Muscle of leg (tissue), 3 donors: ENCODE measurements at regions not wholly inside any gene's neighbourhood (a gene's known extent, or its start where the extent isn't known, plus 50 kb on each side); places are given as distances from the start of the nearest gene placed in this dataset.

Experiments used
- DNase-seq: peaks from one replicate; pipeline ENCODE4 v3.0.0; 2013
- H3K27ac ChIP-seq: one replicate; pipeline ENCODE4 v1.5.1; 2013; ENCODE audit warnings: mild to moderate bottlenecking, low read length, control low read depth
- H3K27me3 ChIP-seq: one replicate; pipeline ENCODE4 v1.6.1; 2013; ENCODE audit warnings: low read length; ENCODE audit not compliant: control insufficient read depth, insufficient read depth
- H3K36me3 ChIP-seq: one replicate; pipeline ENCODE4 v1.6.1; 2013; ENCODE audit warnings: low read length; ENCODE audit not compliant: control insufficient read depth, insufficient read depth
- H3K4me1 ChIP-seq: one replicate; pipeline ENCODE4 v1.6.1; 2013; ENCODE audit warnings: low read length; ENCODE audit not compliant: control insufficient read depth, insufficient read depth
- H3K4me3 ChIP-seq: one replicate; pipeline ENCODE4 v1.5.1; 2013; ENCODE audit warnings: low read length, control low read depth
- H3K9me3 ChIP-seq: replicated peaks from 2 replicates; pipeline ENCODE4 v1.6.1; 2013; ENCODE audit warnings: low read depth, low read length; ENCODE audit not compliant: control insufficient read depth
- WGBS: methylation state at CpG from one replicate; pipeline ENCODE4 v1.1.5; 2013; ENCODE audit warnings: missing lambda C conversion rate; ENCODE audit not compliant: insufficient coverage; 5-methylcytosine and 5-hydroxymethylcytosine counted together

- Histone ChIP-seq H3K9me3 (no peaks in the 10 kb centered on the region), H3K27ac (no peak overlapping the region), H3K27me3 (no peaks in the 10 kb centered on the region), H3K4me1 (peaks cover 3% of the 10 kb centered on the region), H3K36me3 (no peaks in the 10 kb centered on the region), H3K4me3 (no peak overlapping the region)
- 67% methylated on average over 1 of the region's 3 CpGs for WGBS
- no peak for DNase-seq
These were observed 429.4 kb upstream of the GOT2 start for GRCh38 chr16:59163371-59164055.

- WGBS, result 86% methylated on average over 2 of the region's 3 CpGs
- Histone ChIP-seq H3K27me3 (no peaks in the 10 kb centered on the region), H3K9me3 (no peaks in the 10 kb centered on the region), H3K27ac (no peak overlapping the region), H3K36me3 (no peaks in the 10 kb centered on the region), H3K4me1 (no peaks in the 10 kb centered on the region), H3K4me3 (no peak overlapping the region)
- no peak for DNase-seq
These were observed 427.6 kb upstream of the GOT2 start for GRCh38 chr16:59161679-59162078.

- no peaks in the 10 kb centered on the region for H3K9me3 ChIP-seq
- H3K27me3 ChIP-seq, result no peaks in the 10 kb centered on the region
- no peak for DNase-seq
- WGBS, result no CpG with 5 or more reads among the region's 1 CpG
- H3K36me3 ChIP-seq, result no peaks in the 10 kb centered on the region
- H3K4me1 ChIP-seq, result no peaks in the 10 kb centered on the region
- H3K27ac ChIP-seq, result no peak overlapping the region
- no peak overlapping the region for H3K4me3 ChIP-seq
These were observed 420.2 kb upstream of the GOT2 start for GRCh38 chr16:59154295-59154694.

GRCh38 chr16:59148769-59149155 lies 414.6 kb upstream of the GOT2 start:
- DNase-seq, result no peak
- H3K9me3 ChIP-seq, result no peaks in the 10 kb centered on the region
- no peaks in the 10 kb centered on the region for H3K27me3 ChIP-seq
- H3K4me1 ChIP-seq, result peaks cover 5% of the 10 kb centered on the region
- H3K27ac ChIP-seq, result peak overlapping the region; percentile 29
- H3K36me3 ChIP-seq, result no peaks in the 10 kb centered on the region
- H3K4me3 ChIP-seq, result no peak overlapping the region
- no CpG with 5 or more reads among the region's 2 CpGs for WGBS

- WGBS, result 19% methylated on average over 4 of the region's 8 CpGs
- H3K27ac ChIP-seq, result peak overlapping the region; percentile 55
- H3K4me3 ChIP-seq, result no peak overlapping the region
- DNase-seq, result peak; percentile 96
- H3K36me3 ChIP-seq, result no peaks in the 10 kb centered on the region
- no peaks in the 10 kb centered on the region for H3K27me3 ChIP-seq
- peaks cover 5% of the 10 kb centered on the region for H3K4me1 ChIP-seq
- no peaks in the 10 kb centered on the region for H3K9me3 ChIP-seq
These were observed 414.1 kb upstream of the GOT2 start for GRCh38 chr16:59148056-59148768.

GRCh38 chr16:59146140-59146539 lies 412.0 kb upstream of the GOT2 start:
- Histone ChIP-seq H3K36me3 (no peaks in the 10 kb centered on the region), H3K4me1 (peaks cover 5% of the 10 kb centered on the region), H3K4me3 (no peak overlapping the region), H3K27ac (no peak overlapping the region), H3K27me3 (no peaks in the 10 kb centered on the region), H3K9me3 (no peaks in the 10 kb centered on the region)
- 67% methylated on average over 1 of the region's 3 CpGs for WGBS
- no peak for DNase-seq

GRCh38 chr16:59144841-59145240 lies 410.7 kb upstream of the GOT2 start:
- Histone ChIP-seq H3K27me3 (no peaks in the 10 kb centered on the region), H3K27ac (no peak overlapping the region), H3K36me3 (no peaks in the 10 kb centered on the region), H3K4me1 (peaks cover 5% of the 10 kb centered on the region), H3K9me3 (no peaks in the 10 kb centered on the region), H3K4me3 (no peak overlapping the region)
- DNase-seq, result peak; percentile 86
- 50% methylated on average over 2 of the region's 2 CpGs for WGBS

GRCh38 chr16:59144326-59144725 lies 410.2 kb upstream of the GOT2 start:
- no CpG with 5 or more reads among the region's 1 CpG for WGBS
- peaks cover 5% of the 10 kb centered on the region for H3K4me1 ChIP-seq
- no peaks in the 10 kb centered on the region for H3K36me3 ChIP-seq
- peak; percentile 47 for DNase-seq
- H3K27ac ChIP-seq, result no peak overlapping the region
- no peak overlapping the region for H3K4me3 ChIP-seq
- no peaks in the 10 kb centered on the region for H3K9me3 ChIP-seq
- H3K27me3 ChIP-seq, result no peaks in the 10 kb centered on the region

GRCh38 chr16:59126486-59126885 lies 392.4 kb upstream of the GOT2 start:
- Histone ChIP-seq H3K4me1 (no peaks in the 10 kb centered on the region), H3K27me3 (no peaks in the 10 kb centered on the region), H3K9me3 (no peaks in the 10 kb centered on the region), H3K4me3 (no peak overlapping the region), H3K27ac (no peak overlapping the region), H3K36me3 (no peaks in the 10 kb centered on the region)
- no peak for DNase-seq
- WGBS, result no CpG with 5 or more reads among the region's 1 CpG

GRCh38 chr16:59124056-59124455 lies 389.9 kb upstream of the GOT2 start:
- Histone ChIP-seq H3K4me3 (no peak overlapping the region), H3K27me3 (no peaks in the 10 kb centered on the region), H3K9me3 (no peaks in the 10 kb centered on the region), H3K4me1 (no peaks in the 10 kb centered on the region), H3K36me3 (no peaks in the 10 kb centered on the region), H3K27ac (no peak overlapping the region)
- no peak for DNase-seq
- WGBS, result no CpG with 5 or more reads among the region's 2 CpGs
